ENCODE measurements at regions not wholly inside any gene's neighbourhood (a gene's known extent, or its start where the extent isn't known, plus 50 kb on each side); places are given as distances from the start of the nearest gene placed in this dataset.

GRCh38 chr6:152858141-152858540, 107.5 kb downstream of the VIP start:
- TF ChIP-seq, protein P1, sequence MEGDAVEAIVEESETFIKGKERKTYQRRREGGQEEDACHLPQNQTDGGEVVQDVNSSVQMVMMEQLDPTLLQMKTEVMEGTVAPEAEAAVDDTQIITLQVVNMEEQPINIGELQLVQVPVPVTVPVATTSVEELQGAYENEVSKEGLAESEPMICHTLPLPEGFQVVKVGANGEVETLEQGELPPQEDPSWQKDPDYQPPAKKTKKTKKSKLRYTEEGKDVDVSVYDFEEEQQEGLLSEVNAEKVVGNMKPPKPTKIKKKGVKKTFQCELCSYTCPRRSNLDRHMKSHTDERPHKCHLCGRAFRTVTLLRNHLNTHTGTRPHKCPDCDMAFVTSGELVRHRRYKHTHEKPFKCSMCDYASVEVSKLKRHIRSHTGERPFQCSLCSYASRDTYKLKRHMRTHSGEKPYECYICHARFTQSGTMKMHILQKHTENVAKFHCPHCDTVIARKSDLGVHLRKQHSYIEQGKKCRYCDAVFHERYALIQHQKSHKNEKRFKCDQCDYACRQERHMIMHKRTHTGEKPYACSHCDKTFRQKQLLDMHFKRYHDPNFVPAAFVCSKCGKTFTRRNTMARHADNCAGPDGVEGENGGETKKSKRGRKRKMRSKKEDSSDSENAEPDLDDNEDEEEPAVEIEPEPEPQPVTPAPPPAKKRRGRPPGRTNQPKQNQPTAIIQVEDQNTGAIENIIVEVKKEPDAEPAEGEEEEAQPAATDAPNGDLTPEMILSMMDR (conservative IDR thresholded peaks at IDR 0.05) = no peak
- no peak for DNase-seq (ENCODE audit: extremely low spot score, unreplicated experiment)
- no peaks in the 10 kb centered on the region for H3K9me3 Mint-ChIP-seq
- no peaks in the 10 kb centered on the region for H3K27me3 Mint-ChIP-seq
- H3K4me1 Mint-ChIP-seq (ENCODE audit: unreplicated experiment) = no peaks in the 10 kb centered on the region
- H3K27ac Mint-ChIP-seq = no peak overlapping the region
- no peak overlapping the region for H3K4me3 Mint-ChIP-seq
- H3K36me3 Mint-ChIP-seq = no peaks in the 10 kb centered on the region

- Mint-ChIP-seq H3K36me3 (no peaks in the 10 kb centered on the region), H3K27me3 (no peaks in the 10 kb centered on the region), H3K9me3 (no peaks in the 10 kb centered on the region), H3K27ac (no peak overlapping the region), H3K4me1 (ENCODE audit: unreplicated experiment) (no peaks in the 10 kb centered on the region), H3K4me3 (no peak overlapping the region)
- TF ChIP-seq, protein P1 (conservative IDR thresholded peaks at IDR 0.05) = no peak
- DNase-seq (ENCODE audit: extremely low spot score, unreplicated experiment) = no peak
These were observed 108.6 kb downstream of the VIP start for GRCh38 chr6:152859225-152859624.

DNA sequence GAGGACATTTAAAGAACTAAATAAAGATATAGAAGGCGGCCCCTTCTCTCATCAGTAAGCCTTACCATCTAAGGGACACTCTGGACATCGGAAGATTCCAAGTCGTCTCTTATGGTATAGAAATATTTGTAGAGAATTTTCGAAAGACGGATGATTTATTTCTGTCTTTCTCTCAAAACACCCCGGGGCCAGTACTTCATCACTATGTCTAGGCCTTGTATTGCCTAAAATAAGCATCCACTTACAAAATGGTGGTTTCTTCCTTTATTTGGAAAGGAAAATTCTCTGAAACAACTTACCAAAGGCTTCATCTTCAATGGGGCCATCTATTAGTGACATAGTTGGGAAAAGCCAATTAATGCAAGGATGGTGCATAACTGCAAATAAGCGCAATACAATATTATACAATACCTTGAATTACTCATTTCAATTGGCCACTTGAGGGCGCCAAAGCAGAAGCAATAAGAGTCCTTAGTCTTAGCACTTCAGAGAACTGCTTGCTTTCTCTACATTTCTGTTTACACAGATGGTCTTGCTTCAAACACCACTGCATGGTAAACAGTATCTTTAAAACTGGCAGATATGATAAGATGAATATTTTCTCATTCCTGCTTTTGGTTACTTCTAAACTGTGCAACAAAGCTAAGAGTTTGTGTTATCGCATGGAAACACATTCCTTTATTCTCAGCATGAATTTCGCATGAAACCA, 113.2 kb downstream of the VIP start:
- Mint-ChIP-seq H3K4me3 (no peak overlapping the region), H3K9me3 (no peaks in the 10 kb centered on the region), H3K27ac (no peak overlapping the region), H3K4me1 (ENCODE audit: unreplicated experiment) (no peaks in the 10 kb centered on the region), H3K36me3 (no peaks in the 10 kb centered on the region), H3K27me3 (no peaks in the 10 kb centered on the region)
- DNase-seq (ENCODE audit: extremely low spot score, unreplicated experiment) = no peak
- TF ChIP-seq, protein P1 (conservative IDR thresholded peaks at IDR 0.05) = peak; percentile 86

DNA sequence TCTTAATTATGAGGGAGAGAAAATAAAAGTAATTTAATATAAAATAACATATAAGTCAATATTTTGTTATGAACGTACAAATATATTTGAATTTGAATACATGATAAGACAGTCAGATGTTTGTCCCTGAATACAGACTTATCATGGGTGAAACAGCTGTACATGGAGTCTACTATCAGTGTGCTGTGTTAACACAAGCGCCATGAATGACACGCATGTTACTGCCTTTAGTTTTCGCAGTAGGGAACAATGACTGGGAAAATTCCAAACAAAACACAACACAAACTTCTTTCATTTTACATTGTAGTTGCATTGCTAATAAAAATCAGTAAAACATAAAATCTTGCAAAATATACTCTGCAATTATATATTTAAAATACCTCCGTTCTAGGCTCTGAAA, 108.6 kb downstream of the FBXO5 start:
- no peaks in the 10 kb centered on the region for H3K27me3 Mint-ChIP-seq
- DNase-seq (ENCODE audit: extremely low spot score, unreplicated experiment) = no peak
- H3K4me3 Mint-ChIP-seq = no peak overlapping the region
- no peaks in the 10 kb centered on the region for H3K9me3 Mint-ChIP-seq
- no peak overlapping the region for H3K27ac Mint-ChIP-seq
- TF ChIP-seq, protein P1 (conservative IDR thresholded peaks at IDR 0.05) = no peak
- no peaks in the 10 kb centered on the region for H3K36me3 Mint-ChIP-seq
- no peaks in the 10 kb centered on the region for H3K4me1 Mint-ChIP-seq (ENCODE audit: unreplicated experiment)

GRCh38 chr6:152874846-152875568, 107.8 kb downstream of the FBXO5 start:
- Mint-ChIP-seq H3K4me1 (ENCODE audit: unreplicated experiment) (no peaks in the 10 kb centered on the region), H3K36me3 (no peaks in the 10 kb centered on the region), H3K27me3 (no peaks in the 10 kb centered on the region), H3K27ac (no peak overlapping the region), H3K4me3 (no peak overlapping the region), H3K9me3 (peaks cover 6% of the 10 kb centered on the region)
- TF ChIP-seq, protein P1 (conservative IDR thresholded peaks at IDR 0.05) = no peak
- no peak for DNase-seq (ENCODE audit: extremely low spot score, unreplicated experiment)
